Panc1 (cell line): ENCODE measurements at regions not wholly inside any gene's neighbourhood (a gene's known extent, or its start where the extent isn't known, plus 50 kb on each side); places are given as distances from the start of the nearest gene placed in this dataset.

ENCODE experiments used
- ATAC-seq: fragments of 200-7000 bp; cut with Tn5 transposase; 2 replicates; pipeline ENCODE4 v1.9.1; 2020; ENCODE audit warnings: mild to moderate bottlenecking, moderate library complexity
- BruUV-seq: library from RNA; stranded (reverse); fragments of 400-500 nt; replicated peaks from 2 replicates; lab custom pipeline; 2021; lab: Mats Ljungman, UMichigan
- CTCF ChIA-PET: fragments of 300-600 bp; sonication (Branson Sonifier 250); formaldehyde crosslinking; loops from one replicate; lab custom pipeline; 2022; ENCODE audit warnings: antibody characterized with exemption; lab: Charles Lee
- POLR2A ChIA-PET: fragments of 300-600 bp; sonication (Branson Sonifier 250); formaldehyde crosslinking; loops from one replicate; lab custom pipeline; 2022; ENCODE audit warnings: antibody characterized with exemption; lab: Charles Lee
- DNase-seq: peaks from one replicate; pipeline ENCODE4 v3.0.0-alpha.2; 2010; ENCODE audit warnings: low read depth, low spot score
- H3K27ac ChIP-seq: 2 replicates; pipeline ENCODE4 v1.5.1; 2011; ENCODE audit warnings: mild to moderate bottlenecking, low read length, inconsistent platforms
- H3K27me3 ChIP-seq: fragments of 200-500 bp; sonication (Bioruptor generic); 2 replicates; pipeline ENCODE4 v1.6.0; 2014; ENCODE audit warnings: low read length, inconsistent platforms; ENCODE audit not compliant: control insufficient read depth, insufficient read depth
- H3K36me3 ChIP-seq: fragments of 200-500 bp; sonication (Bioruptor generic); 2 replicates; pipeline ENCODE4 v1.5.1; 2014; ENCODE audit warnings: inconsistent platforms, mild to moderate bottlenecking, low read length, moderate library complexity; ENCODE audit not compliant: control insufficient read depth, insufficient read depth
- H3K4me1 ChIP-seq: 2 replicates; pipeline ENCODE4 v1.5.1; 2011; ENCODE audit warnings: inconsistent platforms, mild to moderate bottlenecking, low read length, moderate library complexity; ENCODE audit not compliant: control insufficient read depth, insufficient read depth
- H3K4me3 ChIP-seq, 2 experiments: 2 replicates each; pipeline ENCODE4 v1.5.1; 2011 to 2012; ENCODE audit warnings: low read depth in 2 of 2, low read length in 2 of 2, mild to moderate bottlenecking in 2 of 2, inconsistent platforms in 1 of 2, moderate library complexity in 1 of 2
- H3K9me3 ChIP-seq: fragments of 200-500 bp; sonication (Bioruptor generic); 2 replicates; pipeline ENCODE4 v1.5.1; 2014; ENCODE audit warnings: low read depth, mild to moderate bottlenecking, inconsistent platforms, low read length, moderate library complexity; ENCODE audit not compliant: control insufficient read depth, insufficient read depth
- CTCF ChIP-seq: fragments of 450-650 bp; IDR thresholded peaks from 2 replicates; pipeline ENCODE4 v1.5.1; 2017; ENCODE audit warnings: mild to moderate bottlenecking
- POLR2AphosphoS5 ChIP-seq: IDR thresholded peaks from 2 replicates; pipeline ENCODE4 v1.6.1; 2012; ENCODE audit warnings: mild to moderate bottlenecking, low read depth, low read length, moderate library complexity
- REST ChIP-seq, 2 experiments: IDR thresholded peaks; 2 replicates each; pipeline ENCODE4 v1.6.1; 2011 to 2012; ENCODE audit warnings: low read depth in 2 of 2, control low read depth in 1 of 2, low read length in 1 of 2, mild to moderate bottlenecking in 1 of 2, moderate library complexity in 1 of 2; ENCODE audit not compliant: insufficient read depth in 1 of 2
- SIN3A ChIP-seq: IDR thresholded peaks from 2 replicates; pipeline ENCODE4 v1.6.1; 2012; ENCODE audit warnings: low read depth, mild to moderate bottlenecking, low read length, moderate library complexity, borderline replicate concordance; ENCODE audit not compliant: insufficient read depth
- TCF7L2 ChIP-seq: IDR thresholded peaks from 2 replicates; pipeline ENCODE4 v1.6.1; 2011; ENCODE audit warnings: mild to moderate bottlenecking, low read depth, low read length, inconsistent platforms
- in situ Hi-C: cut with HindIII; loops from 2 replicates; pipeline ENCODE4 v1.10.0; 2016; ENCODE audit warnings: low sequenced_read_pairs, low pct_unique_long_range_greater_than_20kb
- intact Hi-C: fragments of 100-400 bp; cut with micrococcal nuclease; formaldehyde crosslinking; loops from one replicate; pipeline ENCODE4 v1.10.0; 2022; ENCODE audit not compliant: unreplicated experiment

- ATAC-seq (no peak), DNase-seq (no peak)
- Histone ChIP-seq H3K27me3 (0 out of 2 replicates have a peak, but pooled peaks cover 2% of the 10 kb centered on the region), H3K4me3 (no peak overlapping the region), H3K4me1 (no peaks in the 10 kb centered on the region), H3K9me3 (no peaks in the 10 kb centered on the region), H3K36me3 (no peaks in the 10 kb centered on the region), H3K27ac (no peak overlapping the region)
- intact Hi-C loops (no loop called here), in situ Hi-C loops (no loop called here)
- POLR2A ChIA-PET = no interaction called here
- TF ChIP-seq TCF7L2 (no peak), REST (IDR thresholded peaks at IDR 0.05; ENCODE audit: insufficient read depth in 1 of 2, low read depth in 2 of 2, low read length in 1 of 2) (no peak), SIN3A (no peak), POLR2AphosphoS5 (no peak)
- no TSS peak for BruUV-seq
- CTCF ChIA-PET = interaction anchor here (0.7 kb wide), 1 partner anchor 30 kb away, joined by 8 read pairs; no protein-coding TSS in a partner anchor
Measured at GRCh38 chr16:17828012-17828411, 357.3 kb upstream of the XYLT1 start.

- TF ChIP-seq TCF7L2 = no peak
- TF ChIP-seq SIN3A = no peak
- no peak for TF ChIP-seq CTCF
- TF ChIP-seq REST (IDR thresholded peaks at IDR 0.05; ENCODE audit: insufficient read depth in 1 of 2, low read depth in 2 of 2, low read length in 1 of 2) = no peak
- TF ChIP-seq POLR2AphosphoS5 = no peak
- ATAC-seq (no peak), DNase-seq (no peak)
- H3K4me1 ChIP-seq = no peaks in the 10 kb centered on the region
- H3K36me3 ChIP-seq = no peaks in the 10 kb centered on the region
- in situ Hi-C loops (no loop called here), intact Hi-C loops (no loop called here)
- H3K4me3 ChIP-seq = no peak overlapping the region
- H3K27me3 ChIP-seq = no peaks in the 10 kb centered on the region
- H3K27ac ChIP-seq = no peak overlapping the region
- H3K9me3 ChIP-seq = no peaks in the 10 kb centered on the region
- POLR2A ChIA-PET = no interaction called here
- CTCF ChIA-PET = no interaction called here
- BruUV-seq = no TSS peak
Measured at GRCh38 chr16:17827313-17827712, 356.6 kb upstream of the XYLT1 start.
